Activated CD8-positive, alpha-beta T cell treated with anti-CD3 and anti-CD28 coated beads for 36 hours (primary cell): ENCODE measurements at regions not wholly inside any gene's neighbourhood (a gene's known extent, or its start where the extent isn't known, plus 50 kb on each side); places are given as distances from the start of the nearest gene placed in this dataset.

Experiments used
- ATAC-seq: fragments of 200-7000 bp; cut with Tn5 transposase; one replicate; pipeline ENCODE4 v1.10.0; 2021; ENCODE audit warnings: mild to moderate bottlenecking, moderate library complexity
- CTCF ChIA-PET: fragments of 350-600 bp; sonication (Branson Sonifier 250); formaldehyde crosslinking; loops from one replicate; lab custom pipeline; 2021; ENCODE audit warnings: antibody characterized with exemption; lab: Charles Lee
- POLR2A ChIA-PET: fragments of 350-600 bp; sonication (Branson Sonifier 250); formaldehyde crosslinking; loops from one replicate; lab custom pipeline; 2021; ENCODE audit warnings: antibody characterized with exemption; lab: Charles Lee
- DNase-seq: peaks from one replicate; pipeline ENCODE4 v3.0.0-alpha.2; 2020
- H3K27ac Mint-ChIP-seq: one replicate; pipeline ENCODE4 v1.8.0; 2021; ENCODE audit warnings: mild to moderate bottlenecking, mixed read lengths
- H3K27me3 Mint-ChIP-seq: one replicate; pipeline ENCODE4 v1.8.0; 2021; ENCODE audit warnings: mixed read lengths
- H3K36me3 Mint-ChIP-seq: one replicate; pipeline ENCODE4 v1.8.0; 2021; ENCODE audit warnings: low read depth, mixed read lengths
- H3K4me1 Mint-ChIP-seq: one replicate; pipeline ENCODE4 v1.8.0; 2021; ENCODE audit warnings: low read depth, mixed read lengths
- H3K4me3 Mint-ChIP-seq: one replicate; pipeline ENCODE4 v1.8.0; 2021; ENCODE audit warnings: mild to moderate bottlenecking, moderate library complexity, mixed read lengths
- H3K9me3 Mint-ChIP-seq: one replicate; pipeline ENCODE4 v1.8.0; 2021; ENCODE audit warnings: mixed read lengths
- intact Hi-C: fragments of 100-400 bp; cut with micrococcal nuclease; formaldehyde crosslinking; loops from one replicate; pipeline ENCODE4 v1.10.0; 2022
- TF ChIP-seq, protein P1 (sequence below): fragments of 200-600 bp; IDR thresholded peaks from one replicate; pipeline ENCODE4 v1.8.0; 2022; ENCODE audit warnings: antibody characterized with exemption, mild to moderate bottlenecking

- H3K36me3 Mint-ChIP-seq, result no peaks in the 10 kb centered on the region
- intact Hi-C loops, result no loop called here
- ATAC-seq (no peak), DNase-seq (no peak)
- H3K4me3 Mint-ChIP-seq, result no peak overlapping the region
- peaks cover 2% of the 10 kb centered on the region for H3K9me3 Mint-ChIP-seq
- no peak overlapping the region for H3K27ac Mint-ChIP-seq
- no peaks in the 10 kb centered on the region for H3K27me3 Mint-ChIP-seq
- H3K4me1 Mint-ChIP-seq, result no peaks in the 10 kb centered on the region
- ChIA-PET CTCF (no interaction called here), POLR2A (no interaction called here)
- TF ChIP-seq, protein P1, sequence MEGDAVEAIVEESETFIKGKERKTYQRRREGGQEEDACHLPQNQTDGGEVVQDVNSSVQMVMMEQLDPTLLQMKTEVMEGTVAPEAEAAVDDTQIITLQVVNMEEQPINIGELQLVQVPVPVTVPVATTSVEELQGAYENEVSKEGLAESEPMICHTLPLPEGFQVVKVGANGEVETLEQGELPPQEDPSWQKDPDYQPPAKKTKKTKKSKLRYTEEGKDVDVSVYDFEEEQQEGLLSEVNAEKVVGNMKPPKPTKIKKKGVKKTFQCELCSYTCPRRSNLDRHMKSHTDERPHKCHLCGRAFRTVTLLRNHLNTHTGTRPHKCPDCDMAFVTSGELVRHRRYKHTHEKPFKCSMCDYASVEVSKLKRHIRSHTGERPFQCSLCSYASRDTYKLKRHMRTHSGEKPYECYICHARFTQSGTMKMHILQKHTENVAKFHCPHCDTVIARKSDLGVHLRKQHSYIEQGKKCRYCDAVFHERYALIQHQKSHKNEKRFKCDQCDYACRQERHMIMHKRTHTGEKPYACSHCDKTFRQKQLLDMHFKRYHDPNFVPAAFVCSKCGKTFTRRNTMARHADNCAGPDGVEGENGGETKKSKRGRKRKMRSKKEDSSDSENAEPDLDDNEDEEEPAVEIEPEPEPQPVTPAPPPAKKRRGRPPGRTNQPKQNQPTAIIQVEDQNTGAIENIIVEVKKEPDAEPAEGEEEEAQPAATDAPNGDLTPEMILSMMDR, result no peak
Measured at GRCh38 chr18:73381699-73382036, 513.9 kb upstream of the NETO1 start.

- Mint-ChIP-seq H3K27ac (no peak overlapping the region), H3K4me1 (no peaks in the 10 kb centered on the region), H3K9me3 (peaks cover 2% of the 10 kb centered on the region), H3K36me3 (no peaks in the 10 kb centered on the region), H3K27me3 (no peaks in the 10 kb centered on the region), H3K4me3 (no peak overlapping the region)
- DNase-seq (no peak), ATAC-seq (no peak)
- POLR2A ChIA-PET, result no interaction called here
- CTCF ChIA-PET, result no interaction called here
- intact Hi-C loops, result no loop called here
- TF ChIP-seq, protein P1, result no peak
Measured at GRCh38 chr18:73381016-73381698, 513.4 kb upstream of the NETO1 start.

DNA sequence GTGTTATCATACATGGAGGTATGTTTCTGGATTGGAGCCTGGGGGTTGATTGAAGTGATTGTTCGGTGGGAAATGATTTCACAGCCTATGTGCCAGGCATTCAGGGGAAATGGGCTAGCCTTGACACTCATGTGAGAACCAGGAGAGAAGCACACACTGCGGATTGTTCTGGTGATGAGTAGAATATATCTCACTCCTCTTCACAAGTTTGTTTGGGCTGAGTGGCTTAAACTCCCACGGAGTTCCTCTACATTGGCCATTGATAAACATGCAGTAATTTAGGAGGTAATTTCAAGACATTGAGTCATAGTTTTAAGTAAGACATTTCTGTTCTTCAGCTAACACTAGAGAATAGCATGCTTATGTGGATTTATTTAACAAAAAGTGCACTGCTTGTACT lies 498.9 kb upstream of the NETO1 start:
- no peak overlapping the region for H3K4me3 Mint-ChIP-seq
- intact Hi-C loops, result no loop called here
- ChIA-PET CTCF (no interaction called here), POLR2A (no interaction called here)
- no peak overlapping the region for H3K27ac Mint-ChIP-seq
- H3K9me3 Mint-ChIP-seq, result peaks cover 6% of the 10 kb centered on the region
- no peaks in the 10 kb centered on the region for H3K36me3 Mint-ChIP-seq
- no peaks in the 10 kb centered on the region for H3K4me1 Mint-ChIP-seq
- DNase-seq (no peak), ATAC-seq (no peak)
- TF ChIP-seq, protein P1, result no peak
- no peaks in the 10 kb centered on the region for H3K27me3 Mint-ChIP-seq

DNA sequence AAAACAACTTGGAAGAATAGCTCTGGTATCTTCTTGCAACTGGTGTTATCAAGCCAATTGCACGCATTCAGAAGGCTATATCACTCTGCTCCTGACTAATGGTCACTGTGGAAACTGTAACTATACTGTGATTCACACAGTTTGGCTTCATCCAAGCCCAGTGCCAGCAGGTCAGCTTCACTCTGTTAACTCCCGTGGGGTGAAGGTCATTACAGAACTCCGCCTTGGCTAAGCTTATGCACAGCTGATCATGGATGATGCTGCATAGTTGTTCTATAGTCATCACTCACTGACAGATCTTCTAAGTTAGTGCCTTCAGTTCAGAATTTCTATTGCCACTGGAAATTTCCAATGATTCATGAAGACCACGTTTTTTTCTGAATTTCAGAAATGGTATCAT lies 497.2 kb upstream of the NETO1 start:
- intact Hi-C loops, result no loop called here
- Mint-ChIP-seq H3K36me3 (no peaks in the 10 kb centered on the region), H3K4me1 (no peaks in the 10 kb centered on the region), H3K27ac (no peak overlapping the region), H3K27me3 (no peaks in the 10 kb centered on the region), H3K9me3 (peaks cover 1% of the 10 kb centered on the region), H3K4me3 (no peak overlapping the region)
- TF ChIP-seq, protein P1, result no peak
- POLR2A ChIA-PET, result no interaction called here
- ATAC-seq (no peak), DNase-seq (no peak)
- CTCF ChIA-PET, result no interaction called here

GRCh38 chr18:73355121-73355520 lies 487.3 kb upstream of the NETO1 start:
- intact Hi-C loops, result no loop called here
- Mint-ChIP-seq H3K9me3 (no peaks in the 10 kb centered on the region), H3K4me3 (no peak overlapping the region), H3K36me3 (no peaks in the 10 kb centered on the region), H3K4me1 (no peaks in the 10 kb centered on the region), H3K27ac (no peak overlapping the region), H3K27me3 (no peaks in the 10 kb centered on the region)
- ATAC-seq (no peak), DNase-seq (no peak)
- POLR2A ChIA-PET, result no interaction called here
- CTCF ChIA-PET, result no interaction called here
- TF ChIP-seq, protein P1, result no peak
